ENCODE measurements at regions not wholly inside any gene's neighbourhood (a gene's known extent, or its start where the extent isn't known, plus 50 kb on each side); places are given as distances from the start of the nearest gene placed in this dataset.

GRCh38 chr11:128048121-128048520 lies 539.2 kb downstream of the ETS1 start:
- H3K27me3 ChIP-seq (ENCODE audit: insufficient read depth): no peaks in the 10 kb centered on the region
- no peaks in the 10 kb centered on the region for H3K79me2 ChIP-seq (replicated peaks; ENCODE audit: insufficient read depth)
- H3K4me1 Mint-ChIP-seq: peaks cover 8% of the 10 kb centered on the region
- TF ChIP-seq ZNF462 (CRISPR knock-in tag; IDR thresholded peaks at IDR 0.05) (no peak), EZH2 (IDR thresholded peaks at IDR 0.05; ENCODE audit: low read depth, unreplicated experiment) (no peak), STAT1 (IDR thresholded peaks at IDR 0.05; ENCODE audit: unreplicated experiment) (no peak), EZH2phosphoT487 (IDR thresholded peaks at IDR 0.05; ENCODE audit: unreplicated experiment) (no peak), ZNF114 (CRISPR knock-in tag; IDR thresholded peaks at IDR 0.05) (no peak), REST (IDR thresholded peaks at IDR 0.05; ENCODE audit: unreplicated experiment) (no peak)
- no peaks in the 10 kb centered on the region for H3K36me3 ChIP-seq (ENCODE audit: insufficient read depth)
- no peak overlapping the region for H2AFZ ChIP-seq
- H3K27ac ChIP-seq (ENCODE audit: low read depth): no peak overlapping the region
- no peaks in the 10 kb centered on the region for H3K4me1 ChIP-seq (ENCODE audit: insufficient read depth)
- H3F3A ChIP-seq (replicated peaks; ENCODE audit: low read depth): no peaks in the 10 kb centered on the region
- H3K4me3 Mint-ChIP-seq: no peak overlapping the region
- no peaks in the 10 kb centered on the region for H4K20me1 ChIP-seq (replicated peaks; ENCODE audit: insufficient read depth)
- peaks cover 2% of the 10 kb centered on the region for H3K27me3 Mint-ChIP-seq (ENCODE audit: insufficient read depth, low read depth, poor library complexity)
- no peaks in the 10 kb centered on the region for H3K36me3 Mint-ChIP-seq (ENCODE audit: low read depth)
- no peaks in the 10 kb centered on the region for H3K9me3 Mint-ChIP-seq
- DNase-seq (ENCODE audit: low spot score): no peak
- no peak overlapping the region for H3K4me2 ChIP-seq
- H3K4me3 ChIP-seq: no peak overlapping the region
- H3K27ac Mint-ChIP-seq: no peak overlapping the region
- no peak for ATAC-seq
- no peaks in the 10 kb centered on the region for H3K9me2 ChIP-seq (ENCODE audit: insufficient read depth)

All from GM23338 (cell line).